Fibroblast of gingiva (primary cell): ENCODE measurements at regions not wholly inside any gene's neighbourhood (a gene's known extent, or its start where the extent isn't known, plus 50 kb on each side); places are given as distances from the start of the nearest gene placed in this dataset.
"Not testable (repeated sequence)": the region's sequence is repeated elsewhere in the genome, so short reads cannot be mapped to it uniquely, and the experiment has no call there.

Source experiments
- DNase-seq: peaks from one replicate; pipeline ENCODE4 v3.0.0-alpha.2; 2011; ENCODE audit warnings: low read depth

DNA sequence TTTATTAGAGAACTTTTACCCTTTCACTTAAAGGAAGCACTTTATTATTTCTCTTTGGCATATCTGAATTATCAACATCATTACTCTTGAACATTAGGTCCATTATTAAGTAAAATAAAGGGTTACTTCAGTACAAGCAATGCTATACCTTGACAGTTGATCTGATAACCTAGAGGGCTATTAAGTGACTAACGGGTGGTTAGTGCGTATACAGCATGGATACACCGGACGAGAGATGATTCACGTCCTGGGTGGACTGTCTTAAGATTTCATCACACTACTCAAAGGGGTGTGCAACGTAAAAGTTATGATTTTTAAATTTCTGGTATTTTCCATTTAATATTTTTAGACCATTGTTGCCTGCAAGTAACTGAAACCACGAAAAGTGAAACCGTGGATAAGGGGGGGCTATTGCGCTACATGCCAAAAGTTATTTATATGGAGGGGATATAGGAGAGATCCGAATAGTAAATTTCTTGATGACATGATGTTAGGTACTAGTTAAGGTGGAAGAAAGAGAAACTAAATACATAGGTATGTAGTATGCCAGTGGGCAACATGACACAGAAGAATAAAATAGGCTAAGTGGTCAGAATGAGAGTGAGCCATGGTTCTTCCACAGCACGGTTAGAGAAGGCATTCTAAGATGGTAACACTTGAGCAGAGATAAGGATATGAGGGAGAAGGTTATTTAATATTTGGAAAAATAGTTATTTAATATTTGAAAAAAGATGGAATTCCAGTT is 230.8 kb upstream of the ANKRD50 start:
- no peak for DNase-seq

DNA sequence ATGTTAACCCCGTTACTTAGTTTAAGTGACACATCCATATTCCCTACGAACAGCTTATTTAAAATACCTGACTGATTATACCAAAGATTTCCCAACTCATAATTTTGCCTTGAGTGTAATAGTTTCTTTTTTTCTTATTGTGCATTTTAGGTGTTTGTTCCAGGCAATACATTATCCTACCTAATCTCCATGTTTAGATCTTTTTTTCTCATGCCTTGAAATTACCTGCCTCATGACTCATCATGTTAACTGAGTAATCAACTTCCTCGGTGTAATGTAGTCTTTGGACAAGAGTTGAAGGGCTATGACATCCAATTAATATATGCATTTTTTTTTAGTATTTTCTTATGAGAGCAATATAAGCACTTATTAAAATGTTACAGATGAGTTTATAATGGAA is 228.7 kb upstream of the ANKRD50 start:
- DNase-seq = no peak

DNA sequence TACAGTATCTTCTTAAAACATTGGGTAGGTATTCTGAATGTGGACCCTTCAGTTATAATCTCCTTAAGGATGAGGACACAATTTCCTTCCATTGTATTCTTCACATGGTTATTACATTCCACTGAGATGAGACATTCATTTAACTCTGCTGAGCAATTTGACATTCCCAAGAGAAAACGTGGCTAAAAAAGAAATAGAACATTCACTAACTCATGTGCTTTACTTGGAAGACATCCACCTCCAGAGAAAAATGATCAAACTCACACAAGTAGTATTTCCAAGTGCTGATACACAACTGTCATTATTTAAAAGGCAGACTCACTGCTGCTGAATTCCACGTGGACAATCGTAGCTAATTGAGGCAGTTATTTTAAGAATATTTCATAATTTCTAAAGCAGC is 227.9 kb upstream of the ANKRD50 start:
- DNase-seq = peak; percentile 94

DNA sequence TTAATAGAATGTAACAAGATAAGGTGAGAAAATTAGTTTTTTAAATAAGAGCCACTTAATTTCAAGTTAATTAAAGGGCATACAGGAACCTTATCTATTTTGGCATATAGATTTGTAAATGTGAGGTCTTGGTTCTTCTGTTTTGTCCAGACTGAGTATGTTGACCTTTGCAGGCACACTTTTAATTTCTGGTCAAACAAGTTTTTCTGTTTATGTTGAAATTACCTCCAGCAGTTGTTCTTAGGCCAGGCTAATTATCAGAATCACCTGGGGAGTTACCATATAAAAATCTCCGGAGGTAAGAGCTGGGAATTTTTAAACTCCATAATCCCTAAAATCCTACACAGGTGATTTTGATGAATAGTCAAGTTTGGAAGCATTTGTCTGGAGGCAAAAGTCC is 227.4 kb upstream of the ANKRD50 start:
- no peak for DNase-seq

DNA sequence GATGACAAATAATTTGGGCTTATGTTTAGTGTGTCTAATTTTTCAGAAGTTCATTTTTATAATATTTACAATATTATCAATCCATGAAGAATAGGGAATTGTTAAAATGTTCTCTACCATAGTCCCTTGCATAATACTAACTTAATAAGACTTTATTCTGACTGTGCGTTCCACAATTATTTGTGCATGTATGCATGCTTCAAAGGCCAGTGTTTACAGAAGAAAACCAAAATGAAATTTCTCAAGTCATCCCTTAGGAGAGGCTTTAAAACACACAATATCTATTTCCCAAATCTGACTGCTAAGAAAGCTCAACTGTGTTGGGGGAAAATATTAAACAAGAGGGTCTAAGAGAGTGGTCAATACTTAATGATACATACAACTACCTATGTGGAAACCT is 226.3 kb upstream of the ANKRD50 start:
- DNase-seq = peak; percentile 70

DNA sequence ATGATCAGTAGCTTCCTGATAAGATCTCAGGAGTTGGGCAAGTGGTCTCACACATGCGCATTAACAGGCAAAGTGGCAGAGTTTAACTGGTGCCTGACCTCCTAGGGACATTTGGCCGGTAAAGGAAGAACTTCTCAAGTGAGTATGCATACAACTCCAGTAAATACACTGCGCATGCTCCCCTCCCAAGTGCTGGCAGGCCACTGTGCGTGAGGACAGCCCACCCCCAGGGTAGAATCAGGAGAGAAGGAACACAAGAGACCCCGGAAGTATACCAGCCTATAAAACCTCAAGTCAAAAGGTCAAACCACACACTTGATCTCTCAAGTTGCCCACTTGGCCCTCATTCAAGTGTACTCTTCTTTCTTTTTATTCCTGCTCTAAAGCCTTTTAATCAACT is 225.5 kb upstream of the ANKRD50 start:
- DNase-seq = no peak

DNA sequence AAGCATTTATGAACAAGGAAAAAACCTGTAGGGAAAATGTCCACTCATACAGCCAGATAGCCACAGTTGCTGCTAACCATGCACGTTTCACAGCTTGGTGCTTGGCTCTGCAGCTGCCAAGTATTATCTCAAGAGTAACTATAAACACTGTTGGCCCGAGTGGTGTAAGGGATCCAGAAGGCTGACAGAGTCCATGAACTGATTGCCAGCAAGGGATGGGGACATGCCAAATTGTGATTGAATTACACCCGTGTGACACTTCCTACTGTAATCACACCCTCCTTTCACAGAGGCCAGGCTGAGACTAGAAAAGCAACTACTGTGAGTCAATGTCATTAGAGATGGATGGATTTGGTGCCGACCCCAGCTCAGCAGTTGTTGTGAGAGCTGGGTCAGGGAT is 223.9 kb upstream of the ANKRD50 start:
- peak; percentile 75 for DNase-seq

DNA sequence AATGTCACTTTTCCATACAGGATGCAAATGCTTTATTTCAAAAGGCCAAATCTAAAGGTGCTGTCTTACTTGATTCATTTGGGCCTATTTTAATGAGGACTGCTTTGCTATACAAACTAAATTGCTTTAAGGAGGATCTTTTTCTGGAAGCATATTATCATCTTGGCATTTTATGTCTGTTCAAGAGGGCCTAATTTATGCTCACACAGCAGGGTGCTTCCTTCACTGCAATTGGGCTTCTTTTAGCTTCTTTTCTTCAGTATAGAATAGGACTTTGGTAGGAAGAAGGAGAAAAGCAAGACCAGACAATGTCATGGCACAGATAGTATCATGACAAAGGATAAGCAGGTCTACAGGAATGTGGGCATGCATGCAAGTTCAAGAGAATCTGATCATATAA is 222.4 kb upstream of the ANKRD50 start:
- no peak for DNase-seq

DNA sequence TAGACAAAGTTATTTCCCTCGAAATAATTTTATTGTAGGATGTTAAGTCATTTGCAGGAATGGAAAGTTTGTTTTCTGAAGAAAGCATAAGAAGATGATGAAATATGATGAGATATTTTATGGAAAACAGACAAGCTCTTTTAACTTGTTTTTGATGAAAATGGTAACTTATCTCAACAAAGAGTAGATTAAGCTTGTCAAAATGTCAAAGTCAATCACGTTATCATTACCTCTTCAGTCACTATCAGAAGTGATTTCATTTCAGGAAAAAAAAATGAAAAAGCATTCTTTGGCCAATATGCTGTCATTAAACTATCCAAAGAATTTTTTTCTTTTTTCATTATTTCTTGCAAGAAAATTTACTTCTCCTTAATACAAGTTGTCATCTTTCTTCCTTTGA is 221.0 kb upstream of the ANKRD50 start:
- no peak for DNase-seq

DNA sequence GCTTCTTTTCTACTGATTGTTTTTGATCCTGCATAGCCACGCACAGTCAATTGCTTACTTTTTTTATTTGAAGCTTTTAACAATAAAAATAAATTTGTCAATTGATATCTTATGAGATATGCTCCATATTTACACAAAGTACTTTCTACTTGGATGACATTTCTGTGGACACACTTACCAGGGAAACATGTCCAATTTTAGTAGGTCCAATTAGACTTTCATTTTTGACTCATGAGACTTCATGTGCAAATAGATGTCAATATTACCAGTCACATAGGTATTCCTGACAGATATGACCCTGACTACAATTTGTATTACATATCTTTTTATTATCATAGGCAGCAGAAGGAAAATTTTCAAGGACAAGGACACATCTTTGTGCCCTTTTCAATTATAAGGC is 219.9 kb upstream of the ANKRD50 start:
- no peak for DNase-seq

DNA sequence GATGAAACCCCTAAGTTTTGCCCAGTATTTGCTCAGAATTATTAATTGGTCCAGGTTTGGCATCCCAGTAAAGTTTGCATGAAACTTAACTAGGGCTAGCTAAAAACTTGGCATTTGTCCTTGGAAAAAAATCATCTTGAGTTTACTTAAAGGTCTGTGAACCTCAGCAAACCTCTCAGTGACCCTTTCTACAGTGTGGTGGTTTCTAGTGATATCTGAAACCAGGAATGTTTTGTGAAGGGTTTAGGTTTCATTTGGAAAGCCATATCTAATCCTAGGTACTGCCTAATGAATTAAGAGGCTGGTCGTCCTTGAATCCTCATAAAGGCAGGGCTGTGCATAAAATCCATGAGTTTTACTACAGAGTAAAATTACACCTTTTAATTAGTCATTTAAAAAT is 218.5 kb upstream of the ANKRD50 start:
- peak; percentile 84 for DNase-seq

DNA sequence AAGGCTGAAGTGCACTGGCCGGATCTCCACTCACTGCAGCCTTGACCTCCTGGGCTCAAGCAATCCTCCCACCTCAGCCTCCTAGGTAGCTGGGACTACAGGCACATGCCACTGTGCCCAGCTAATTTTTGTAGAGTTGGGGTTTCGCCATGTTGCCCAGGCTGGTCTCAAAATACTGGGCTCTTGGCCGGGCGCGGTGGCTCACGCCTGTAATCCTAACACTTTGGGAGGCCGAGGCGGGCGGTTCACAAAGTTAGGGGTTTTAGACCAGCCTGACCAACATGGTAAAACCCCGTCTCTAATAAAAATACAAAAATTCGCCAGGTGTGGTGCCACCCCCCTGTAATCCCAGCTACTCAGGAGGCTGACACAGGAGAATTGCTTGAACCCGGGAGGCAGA is 210.2 kb upstream of the ANKRD50 start:
- DNase-seq = not testable (repeated sequence)

DNA sequence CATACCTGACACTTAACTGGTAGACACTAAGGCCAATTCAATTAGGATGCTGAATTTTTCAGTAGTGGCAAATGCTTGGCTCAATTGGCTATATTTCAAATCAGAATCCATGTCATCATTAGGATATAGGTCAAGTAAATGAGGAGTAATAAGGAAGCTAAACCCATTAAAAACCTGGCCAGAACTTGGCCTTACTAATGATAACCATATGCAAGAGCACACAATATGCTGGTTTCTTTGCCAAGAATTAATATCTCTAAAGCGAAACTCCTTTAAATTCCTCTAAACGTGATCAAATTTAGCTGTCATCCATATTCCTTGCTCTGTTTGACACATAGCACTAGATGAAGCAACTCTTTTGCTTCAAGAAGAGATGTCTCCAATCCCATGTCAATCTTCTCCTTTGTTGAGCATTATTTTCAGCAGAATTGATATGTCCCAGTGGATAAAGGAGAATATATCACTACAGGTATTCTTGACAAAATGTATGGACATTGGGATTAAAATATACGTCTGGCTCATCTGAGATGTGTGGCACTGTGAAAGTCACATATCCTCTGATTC is 206.1 kb upstream of the ANKRD50 start:
- peak; percentile 23 for DNase-seq

DNA sequence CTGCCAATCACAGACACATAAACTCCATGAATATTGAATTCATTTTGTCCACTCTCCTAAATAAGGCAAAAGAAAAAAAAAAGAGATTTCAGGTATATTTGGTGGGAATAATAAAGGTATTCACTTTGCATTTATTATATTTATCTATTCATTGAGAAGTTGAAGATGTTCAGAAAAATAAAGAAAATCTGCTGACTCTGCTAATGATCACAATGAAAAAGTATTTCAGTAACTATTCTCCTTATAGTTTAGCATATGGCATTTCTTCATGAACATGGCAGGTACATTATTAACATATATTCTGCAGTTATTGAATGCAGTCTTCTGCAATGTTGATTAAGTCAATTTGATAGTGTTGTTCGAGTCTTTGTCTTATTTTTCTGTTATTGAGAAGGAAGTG is 202.5 kb upstream of the ANKRD50 start:
- DNase-seq = no peak

DNA sequence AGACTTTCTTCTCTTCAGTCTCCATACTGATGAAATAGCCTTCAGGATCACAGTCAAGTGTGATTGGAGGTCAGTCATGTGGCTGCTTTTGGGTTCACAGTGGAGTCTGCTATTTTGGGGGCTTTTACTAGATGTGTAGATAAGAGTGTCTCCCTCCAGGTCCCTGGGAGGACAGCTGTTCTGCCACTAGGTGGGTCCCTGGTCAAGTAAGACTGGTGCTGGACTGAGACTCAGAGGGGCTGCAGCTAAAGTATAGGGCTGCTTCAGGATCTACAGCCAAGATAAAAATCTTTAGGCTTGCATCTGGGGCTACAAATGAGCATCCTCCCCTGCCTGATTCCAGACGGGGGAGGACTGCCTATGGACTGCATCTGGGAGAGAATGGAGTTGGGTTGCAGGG is 200.7 kb upstream of the ANKRD50 start:
- no peak for DNase-seq

DNA sequence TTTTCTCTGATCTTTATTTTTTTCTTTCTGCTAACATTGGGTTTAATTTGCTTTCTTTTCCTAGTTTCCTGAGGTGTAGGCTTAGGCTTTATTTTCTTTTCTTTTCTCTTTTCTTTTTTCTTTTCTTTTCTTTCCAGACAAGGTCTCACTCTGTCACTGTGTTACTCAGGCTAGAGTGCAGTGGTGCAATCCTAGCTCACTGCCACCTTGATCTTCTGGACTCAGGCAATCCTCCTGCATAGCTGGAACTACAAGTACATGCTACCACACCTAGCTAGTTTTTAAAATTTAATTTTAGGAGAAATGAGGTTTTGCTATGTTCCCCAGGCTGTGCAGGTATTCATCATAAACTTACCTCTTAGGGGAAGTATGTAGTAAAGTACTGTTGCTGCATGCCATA is 197.8 kb upstream of the ANKRD50 start:
- DNase-seq = no peak

DNA sequence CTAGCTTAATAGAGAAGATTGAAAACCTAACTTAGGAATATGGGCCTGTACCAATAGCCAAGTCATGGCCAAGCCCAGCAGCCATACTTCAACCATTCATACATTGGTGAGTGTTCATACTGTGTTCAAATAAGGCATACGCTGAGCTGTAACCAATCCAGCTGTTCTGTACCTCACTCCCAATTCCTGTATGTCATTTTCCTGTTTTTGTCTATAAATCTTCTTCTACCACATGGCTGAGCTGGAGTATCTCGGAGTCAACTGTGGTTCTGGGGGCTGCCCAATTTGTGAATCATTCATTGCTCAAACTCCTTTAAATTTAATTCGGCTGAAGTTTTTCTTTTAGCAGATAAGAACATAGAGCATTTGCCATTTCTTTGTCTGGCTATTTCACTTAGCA is 195.3 kb upstream of the ANKRD50 start:
- DNase-seq = no peak

DNA sequence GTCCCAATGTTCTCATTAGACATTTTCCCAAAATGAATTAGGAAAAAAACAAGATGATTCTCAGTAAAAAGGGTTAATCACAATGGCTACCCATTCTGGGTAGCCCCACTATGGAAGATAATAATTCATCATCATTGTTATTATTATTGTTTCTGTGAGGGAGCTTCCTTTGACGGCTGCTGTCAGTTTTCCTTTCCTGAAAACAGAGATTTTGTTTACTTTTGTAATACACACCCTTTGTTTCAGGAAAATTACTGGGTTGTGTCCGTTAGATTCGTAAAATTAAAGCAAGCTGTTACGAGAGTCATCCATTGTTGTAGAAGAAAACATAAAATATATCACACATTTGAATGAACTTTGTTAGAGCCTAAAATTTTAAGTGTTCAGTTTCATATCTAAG is 192.9 kb upstream of the ANKRD50 start:
- no peak for DNase-seq

DNA sequence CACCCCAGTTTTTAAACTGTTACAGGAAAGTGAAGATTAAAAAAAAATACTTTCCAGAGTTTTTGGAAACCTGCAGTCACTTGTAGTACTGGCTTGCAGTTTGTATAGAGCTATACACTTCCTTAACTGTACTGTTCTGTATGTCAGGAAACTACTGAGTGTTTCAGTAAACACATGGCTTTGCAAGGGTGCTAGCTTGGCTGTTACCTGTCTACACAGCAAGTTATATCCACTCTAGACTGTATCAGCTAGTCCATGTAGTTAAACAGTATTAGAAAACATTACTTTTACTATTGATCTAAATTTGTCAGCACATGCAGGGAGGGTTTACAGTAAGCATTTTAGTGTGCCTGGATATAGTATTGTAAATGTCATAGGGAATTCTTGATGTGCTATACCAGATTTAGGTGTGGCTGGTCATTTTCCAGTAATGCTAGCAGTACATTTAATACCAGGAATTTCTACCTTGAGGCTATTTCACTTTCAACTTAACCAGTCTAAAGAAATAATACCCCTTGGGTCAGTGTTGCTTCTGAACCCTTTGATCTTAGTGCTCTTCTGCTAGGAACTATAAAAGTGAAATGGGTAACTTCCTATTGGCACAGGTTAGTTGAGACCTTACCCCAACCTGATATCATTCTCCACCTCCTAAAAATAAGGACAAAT is 192.3 kb upstream of the ANKRD50 start:
- DNase-seq = no peak

DNA sequence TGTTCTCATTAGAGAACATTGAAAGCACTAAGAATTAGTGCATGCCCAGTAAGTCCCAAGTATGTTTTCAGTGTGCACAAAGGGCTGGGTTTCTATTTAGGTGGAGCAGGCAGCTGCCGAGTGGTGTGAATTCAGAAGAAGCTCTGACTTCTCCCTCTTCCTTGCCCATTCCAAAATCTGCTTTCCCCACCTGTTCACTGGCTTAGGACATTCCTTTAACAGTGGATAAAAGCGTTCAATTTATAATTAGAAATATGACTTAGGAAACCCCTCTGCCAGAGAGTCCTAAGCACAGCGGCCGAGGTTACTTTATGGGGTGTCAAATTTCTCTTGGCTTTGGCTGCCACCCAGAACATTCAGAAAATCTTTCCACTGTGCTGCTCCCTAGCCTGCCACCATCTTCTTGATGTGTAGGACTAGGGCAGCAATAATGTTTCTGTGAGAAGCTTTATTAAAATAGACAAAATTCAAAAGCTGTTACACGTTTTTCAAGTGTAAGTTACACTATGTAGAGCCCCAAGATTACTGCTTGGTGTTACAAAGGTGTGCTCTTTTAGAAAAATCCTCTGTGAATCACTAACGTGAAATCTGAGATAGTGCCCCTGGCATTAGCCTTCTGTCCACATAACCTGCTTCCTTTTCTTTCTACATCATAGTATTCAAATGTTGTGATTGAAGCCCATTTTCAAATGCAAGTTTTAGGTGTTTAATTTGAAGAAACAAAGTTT is 191.6 kb upstream of the ANKRD50 start:
- peak; percentile 65 for DNase-seq

DNA sequence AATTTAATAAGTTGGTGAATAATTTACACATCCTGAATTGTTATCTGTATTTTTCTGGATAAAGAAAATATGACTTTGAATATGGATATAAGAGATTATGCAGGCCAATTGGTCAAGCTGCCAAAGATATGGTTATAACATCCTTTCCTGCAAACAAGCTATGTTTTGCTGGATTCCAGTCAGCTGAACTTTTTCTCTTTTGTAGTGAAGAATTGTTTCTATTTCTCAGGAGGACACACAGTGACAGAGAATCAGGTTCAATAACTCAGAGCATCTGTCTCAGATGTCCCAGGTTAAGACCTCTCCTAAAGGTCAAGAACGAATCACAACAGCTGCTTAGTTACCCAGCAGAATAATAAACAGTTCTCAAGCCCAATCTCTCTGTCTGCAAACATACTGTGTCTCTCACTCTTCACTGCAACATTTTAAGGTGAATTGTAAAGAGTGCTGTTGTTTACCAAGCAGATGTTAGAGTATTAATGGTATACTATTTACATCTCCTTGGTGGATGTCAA is 189.5 kb upstream of the ANKRD50 start:
- no peak for DNase-seq

DNA sequence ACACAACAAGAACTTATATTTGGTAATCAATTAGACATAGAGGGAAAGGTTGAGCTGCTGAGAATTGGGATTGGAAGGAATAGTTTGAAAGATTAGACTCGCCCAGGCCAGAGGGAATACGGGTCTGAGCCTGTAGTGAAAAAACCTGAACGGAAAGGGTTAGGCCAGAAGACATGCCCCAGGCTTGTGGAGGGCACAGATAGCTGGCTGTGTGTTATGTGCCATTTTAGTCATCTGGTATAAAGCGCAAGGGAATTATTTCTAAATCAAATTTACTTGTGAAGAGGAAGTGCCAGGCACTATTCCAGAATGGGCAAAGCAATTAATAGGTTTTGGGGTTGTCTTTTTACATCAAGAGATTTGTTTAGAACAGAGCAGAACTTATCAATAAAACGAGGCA is 187.5 kb upstream of the ANKRD50 start:
- no peak for DNase-seq

DNA sequence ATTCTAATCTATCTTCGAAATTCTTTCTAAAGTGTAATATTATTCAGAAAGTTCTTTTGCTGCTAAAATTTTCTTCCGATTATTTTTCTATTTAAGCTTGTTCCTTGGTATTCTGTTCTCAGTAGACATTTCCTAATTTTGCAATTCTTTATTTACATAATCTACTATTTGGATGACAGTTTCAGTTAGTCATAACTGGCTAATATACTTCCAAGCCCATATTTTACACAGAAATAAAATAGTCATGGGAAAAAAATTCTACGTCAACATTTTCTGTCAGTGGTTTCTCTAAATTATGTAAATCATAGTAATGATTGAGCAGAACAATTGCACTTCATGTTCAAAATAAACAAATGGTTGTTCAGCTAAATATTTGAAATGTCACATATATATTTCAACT is 178.0 kb upstream of the ANKRD50 start:
- peak; percentile 70 for DNase-seq
